ENCODE measurements at regions not wholly inside any gene's neighbourhood (a gene's known extent, or its start where the extent isn't known, plus 50 kb on each side); places are given as distances from the start of the nearest gene placed in this dataset.

DNA sequence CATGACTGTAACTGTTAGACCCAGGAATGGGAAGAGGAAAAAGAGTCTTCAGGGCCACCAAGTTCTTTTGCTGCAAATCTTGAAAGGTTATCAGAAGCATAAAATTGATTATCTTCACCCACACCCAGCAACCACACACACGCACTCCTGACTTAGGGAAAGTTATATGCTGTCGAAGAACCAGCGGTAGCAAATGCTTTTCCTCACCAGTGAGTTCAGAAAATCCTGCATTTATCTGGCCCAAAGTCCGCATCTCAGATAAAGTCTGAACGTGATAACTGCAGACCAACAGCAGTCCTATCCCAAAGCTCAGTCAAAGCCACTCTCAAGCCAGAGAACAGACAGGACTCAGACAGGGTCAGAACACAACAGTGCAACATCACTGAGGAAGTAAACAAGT lies 115.6 kb downstream of the IRS2 start:
- Histone ChIP-seq H3K27ac (ENCODE audit: low read depth, low read length, severe bottlenecking) (no peak overlapping the region), H3K9me3 (ENCODE audit: control insufficient read depth, low read length) (no peaks in the 10 kb centered on the region), H3K4me3 (ENCODE audit: extremely low read depth, insufficient read depth, low read length, poor library complexity, severe bottlenecking) (no peak overlapping the region), H3K4me1 (ENCODE audit: control insufficient read depth, insufficient read depth, low read length, poor library complexity, severe bottlenecking) (peaks cover 24% of the 10 kb centered on the region), H3K36me3 (ENCODE audit: control insufficient read depth, insufficient read depth, low read length) (no peaks in the 10 kb centered on the region)
- 92 to 98% methylated on average over 5 of the region's 5 CpGs for WGBS, 2 experiments (ENCODE audit: insufficient coverage in 2 of 2)

- Histone ChIP-seq H3K36me3 (ENCODE audit: control insufficient read depth, insufficient read depth, low read length) (no peaks in the 10 kb centered on the region), H3K27ac (ENCODE audit: low read depth, low read length, severe bottlenecking) (no peak overlapping the region), H3K9me3 (ENCODE audit: control insufficient read depth, low read length) (no peaks in the 10 kb centered on the region), H3K4me3 (ENCODE audit: extremely low read depth, insufficient read depth, low read length, poor library complexity, severe bottlenecking) (no peak overlapping the region), H3K4me1 (ENCODE audit: control insufficient read depth, insufficient read depth, low read length, poor library complexity, severe bottlenecking) (peaks cover 24% of the 10 kb centered on the region)
- 90 to 95% methylated on average over 4 to 5 of the region's 5 CpGs for WGBS, 2 experiments (ENCODE audit: insufficient coverage in 2 of 2)
These were observed 116.4 kb downstream of the IRS2 start for GRCh38 chr13:109669956-109670355.

GRCh38 chr13:109669234-109669612 lies 117.2 kb downstream of the IRS2 start:
- Histone ChIP-seq H3K4me1 (ENCODE audit: control insufficient read depth, insufficient read depth, low read length, poor library complexity, severe bottlenecking) (peaks cover 24% of the 10 kb centered on the region), H3K36me3 (ENCODE audit: control insufficient read depth, insufficient read depth, low read length) (no peaks in the 10 kb centered on the region), H3K27ac (ENCODE audit: low read depth, low read length, severe bottlenecking) (no peak overlapping the region), H3K4me3 (ENCODE audit: extremely low read depth, insufficient read depth, low read length, poor library complexity, severe bottlenecking) (no peak overlapping the region), H3K9me3 (ENCODE audit: control insufficient read depth, low read length) (no peaks in the 10 kb centered on the region)
- 68 to 71% methylated on average over 6 to 8 of the region's 8 CpGs for WGBS, 2 experiments (ENCODE audit: insufficient coverage in 2 of 2)

DNA sequence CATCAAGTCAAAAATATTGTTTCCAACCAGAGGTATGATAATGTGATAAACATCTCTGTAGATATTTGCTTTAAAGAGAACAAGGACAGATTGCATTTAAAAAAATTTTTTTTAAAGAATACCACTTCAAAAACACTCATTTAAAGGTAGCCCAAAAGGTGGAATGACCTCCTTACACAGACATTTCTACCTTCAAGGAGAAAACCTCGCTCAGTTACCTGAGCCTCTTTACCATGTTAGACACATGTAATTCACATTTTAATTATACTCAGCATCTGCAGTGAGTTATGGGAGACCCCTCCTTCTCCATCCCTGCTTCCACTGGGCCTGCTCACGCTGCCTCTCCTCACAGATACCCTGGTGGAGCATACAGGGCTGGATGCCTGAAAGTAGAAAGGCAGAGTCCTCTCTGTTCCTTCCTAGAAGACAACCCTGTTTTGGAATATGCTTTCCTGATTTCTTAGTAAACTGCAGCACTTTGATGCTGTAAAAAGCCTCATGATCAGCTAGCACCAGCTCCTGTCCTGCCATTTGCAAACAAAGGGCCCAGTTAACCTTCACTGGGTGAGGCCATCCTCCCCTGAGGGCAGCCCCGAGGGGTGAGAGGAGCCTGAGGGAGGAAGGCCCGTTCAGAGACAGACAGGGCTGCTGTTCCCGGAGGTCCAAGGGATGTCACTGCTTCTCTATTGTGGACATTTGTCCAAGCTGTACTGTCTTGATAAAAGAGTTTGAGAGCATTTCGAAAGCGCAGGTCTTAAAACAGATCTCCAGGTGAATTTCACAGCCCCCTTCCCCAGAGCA lies 117.8 kb downstream of the IRS2 start:
- peaks cover 24% of the 10 kb centered on the region for H3K4me1 ChIP-seq (ENCODE audit: control insufficient read depth, insufficient read depth, low read length, poor library complexity, severe bottlenecking)
- no peaks in the 10 kb centered on the region for H3K9me3 ChIP-seq (ENCODE audit: control insufficient read depth, low read length)
- no peak overlapping the region for H3K27ac ChIP-seq (ENCODE audit: low read depth, low read length, severe bottlenecking)
- no peak overlapping the region for H3K4me3 ChIP-seq (ENCODE audit: extremely low read depth, insufficient read depth, low read length, poor library complexity, severe bottlenecking)
- H3K36me3 ChIP-seq (ENCODE audit: control insufficient read depth, insufficient read depth, low read length), result no peaks in the 10 kb centered on the region
- 53 to 86% methylated on average over 4 to 6 of the region's 7 CpGs for WGBS, 2 experiments (ENCODE audit: insufficient coverage in 2 of 2)

GRCh38 chr13:109667807-109668291 lies 118.5 kb downstream of the IRS2 start:
- Histone ChIP-seq H3K4me1 (ENCODE audit: control insufficient read depth, insufficient read depth, low read length, poor library complexity, severe bottlenecking) (peaks cover 24% of the 10 kb centered on the region), H3K27ac (ENCODE audit: low read depth, low read length, severe bottlenecking) (peak overlapping the region; percentile 65), H3K36me3 (ENCODE audit: control insufficient read depth, insufficient read depth, low read length) (no peaks in the 10 kb centered on the region), H3K4me3 (ENCODE audit: extremely low read depth, insufficient read depth, low read length, poor library complexity, severe bottlenecking) (no peak overlapping the region), H3K9me3 (ENCODE audit: control insufficient read depth, low read length) (no peaks in the 10 kb centered on the region)
- 86 to 95% methylated on average over 4 to 8 of the region's 9 CpGs for WGBS, 2 experiments (ENCODE audit: insufficient coverage in 2 of 2)

GRCh38 chr13:109667056-109667455 lies 119.3 kb downstream of the IRS2 start:
- Histone ChIP-seq H3K9me3 (ENCODE audit: control insufficient read depth, low read length) (no peaks in the 10 kb centered on the region), H3K36me3 (ENCODE audit: control insufficient read depth, insufficient read depth, low read length) (no peaks in the 10 kb centered on the region), H3K4me3 (ENCODE audit: extremely low read depth, insufficient read depth, low read length, poor library complexity, severe bottlenecking) (no peak overlapping the region), H3K4me1 (ENCODE audit: control insufficient read depth, insufficient read depth, low read length, poor library complexity, severe bottlenecking) (peaks cover 21% of the 10 kb centered on the region), H3K27ac (ENCODE audit: low read depth, low read length, severe bottlenecking) (peak overlapping the region; percentile 65)
- 81 to 83% methylated on average over 8 to 11 of the region's 13 CpGs for WGBS, 2 experiments (ENCODE audit: insufficient coverage in 2 of 2)

DNA sequence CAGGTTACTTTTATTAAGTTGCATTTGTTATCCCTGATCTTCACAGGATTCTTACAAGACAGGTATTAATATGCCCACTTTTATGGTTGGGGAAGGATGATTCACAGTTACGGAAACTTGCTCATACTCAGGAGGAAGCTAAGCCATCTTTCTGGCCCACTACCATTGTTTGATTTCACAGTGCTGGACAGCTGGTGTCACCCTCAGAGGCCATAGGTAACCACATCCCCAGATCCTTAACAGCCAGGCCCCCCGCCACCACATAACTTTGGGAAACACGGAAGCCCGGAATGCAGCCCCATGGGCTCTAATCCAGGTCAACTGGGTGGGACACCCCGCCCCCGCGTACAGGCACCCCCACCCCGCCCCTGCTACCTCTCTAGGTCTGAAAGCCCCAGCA lies 119.7 kb downstream of the IRS2 start:
- WGBS, 2 experiments (ENCODE audit: insufficient coverage in 2 of 2), result 50 to 76% methylated on average over 2 to 4 of the region's 8 CpGs
- Histone ChIP-seq H3K4me1 (ENCODE audit: control insufficient read depth, insufficient read depth, low read length, poor library complexity, severe bottlenecking) (peaks cover 17% of the 10 kb centered on the region), H3K4me3 (ENCODE audit: extremely low read depth, insufficient read depth, low read length, poor library complexity, severe bottlenecking) (no peak overlapping the region), H3K27ac (ENCODE audit: low read depth, low read length, severe bottlenecking) (no peak overlapping the region), H3K9me3 (ENCODE audit: control insufficient read depth, low read length) (no peaks in the 10 kb centered on the region), H3K36me3 (ENCODE audit: control insufficient read depth, insufficient read depth, low read length) (no peaks in the 10 kb centered on the region)

GRCh38 chr13:109665781-109666249 lies 120.6 kb downstream of the IRS2 start:
- Histone ChIP-seq H3K27ac (ENCODE audit: low read depth, low read length, severe bottlenecking) (no peak overlapping the region), H3K36me3 (ENCODE audit: control insufficient read depth, insufficient read depth, low read length) (no peaks in the 10 kb centered on the region), H3K4me1 (ENCODE audit: control insufficient read depth, insufficient read depth, low read length, poor library complexity, severe bottlenecking) (peaks cover 17% of the 10 kb centered on the region), H3K4me3 (ENCODE audit: extremely low read depth, insufficient read depth, low read length, poor library complexity, severe bottlenecking) (no peak overlapping the region), H3K9me3 (ENCODE audit: control insufficient read depth, low read length) (no peaks in the 10 kb centered on the region)
- 95% methylated on average over 14 of the region's 15 CpGs for WGBS, 2 experiments (ENCODE audit: insufficient coverage in 2 of 2)

DNA sequence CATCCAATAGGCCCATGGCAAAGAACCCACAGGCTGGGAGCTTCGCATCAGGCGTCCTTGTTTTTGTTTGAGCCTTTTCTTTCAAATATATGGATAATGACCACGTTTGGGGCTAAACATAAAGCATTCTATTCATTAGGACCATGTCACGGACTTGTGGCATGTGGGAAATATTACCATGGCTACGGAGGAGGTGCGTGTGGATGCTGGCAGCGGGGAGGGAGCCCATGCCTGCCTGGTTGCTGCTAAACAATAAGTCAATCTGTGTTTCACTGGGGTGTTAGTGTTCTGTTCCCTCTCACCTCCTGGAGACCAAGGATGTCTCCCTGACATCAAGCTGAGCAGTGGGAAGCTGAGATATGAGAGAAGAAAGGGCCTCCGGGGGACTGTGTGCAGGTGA lies 121.1 kb downstream of the IRS2 start:
- 88 to 93% methylated on average over 5 of the region's 8 CpGs for WGBS, 2 experiments (ENCODE audit: insufficient coverage in 2 of 2)
- peaks cover 17% of the 10 kb centered on the region for H3K4me1 ChIP-seq (ENCODE audit: control insufficient read depth, insufficient read depth, low read length, poor library complexity, severe bottlenecking)
- no peak overlapping the region for H3K4me3 ChIP-seq (ENCODE audit: extremely low read depth, insufficient read depth, low read length, poor library complexity, severe bottlenecking)
- H3K9me3 ChIP-seq (ENCODE audit: control insufficient read depth, low read length), result no peaks in the 10 kb centered on the region
- H3K27ac ChIP-seq (ENCODE audit: low read depth, low read length, severe bottlenecking), result no peak overlapping the region
- no peaks in the 10 kb centered on the region for H3K36me3 ChIP-seq (ENCODE audit: control insufficient read depth, insufficient read depth, low read length)

GRCh38 chr13:109657395-109657794 lies 129.0 kb downstream of the IRS2 start:
- Histone ChIP-seq H3K4me3 (ENCODE audit: extremely low read depth, insufficient read depth, low read length, poor library complexity, severe bottlenecking) (no peak overlapping the region), H3K27ac (ENCODE audit: low read depth, low read length, severe bottlenecking) (no peak overlapping the region), H3K36me3 (ENCODE audit: control insufficient read depth, insufficient read depth, low read length) (no peaks in the 10 kb centered on the region), H3K9me3 (ENCODE audit: control insufficient read depth, low read length) (no peaks in the 10 kb centered on the region), H3K4me1 (ENCODE audit: control insufficient read depth, insufficient read depth, low read length, poor library complexity, severe bottlenecking) (no peaks in the 10 kb centered on the region)
- 70 to 90% methylated on average over 2 to 4 of the region's 6 CpGs for WGBS, 2 experiments (ENCODE audit: insufficient coverage in 2 of 2)

DNA sequence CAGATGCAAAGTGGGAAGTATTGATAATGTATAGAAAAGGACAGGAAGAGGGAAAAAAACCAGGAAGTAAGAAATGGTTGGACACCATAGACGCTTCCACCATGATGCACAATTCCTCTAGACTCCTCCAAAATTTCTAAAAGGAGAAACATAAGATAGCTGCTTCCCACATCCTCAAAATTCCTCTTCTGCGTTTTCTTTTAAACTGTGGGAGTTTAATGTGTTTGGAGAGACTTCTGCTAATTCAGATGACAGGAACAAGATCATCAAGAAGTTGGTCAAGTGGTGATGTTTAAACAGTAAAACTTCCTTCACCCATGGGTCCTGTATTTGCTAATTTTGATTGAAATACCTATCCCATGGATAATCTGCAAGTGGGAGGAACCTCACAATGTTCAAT lies 130.2 kb downstream of the IRS2 start:
- H3K9me3 ChIP-seq (ENCODE audit: control insufficient read depth, low read length), result no peaks in the 10 kb centered on the region
- WGBS, 2 experiments (ENCODE audit: insufficient coverage in 2 of 2), result no CpG with 5 or more reads among the region's 2 CpGs
- H3K4me1 ChIP-seq (ENCODE audit: control insufficient read depth, insufficient read depth, low read length, poor library complexity, severe bottlenecking), result no peaks in the 10 kb centered on the region
- H3K4me3 ChIP-seq (ENCODE audit: extremely low read depth, insufficient read depth, low read length, poor library complexity, severe bottlenecking), result no peak overlapping the region
- no peak overlapping the region for H3K27ac ChIP-seq (ENCODE audit: low read depth, low read length, severe bottlenecking)
- no peaks in the 10 kb centered on the region for H3K36me3 ChIP-seq (ENCODE audit: control insufficient read depth, insufficient read depth, low read length)

Data from mesodermal cell (in vitro differentiated cells).